Fibroblast of skin of abdomen (primary cell): ENCODE measurements at regions not wholly inside any gene's neighbourhood (a gene's known extent, or its start where the extent isn't known, plus 50 kb on each side); places are given as distances from the start of the nearest gene placed in this dataset.
"Not testable (repeated sequence)": the region's sequence is repeated elsewhere in the genome, so short reads cannot be mapped to it uniquely, and the experiment has no call there.

Source experiments
- DNase-seq: peaks from one replicate; pipeline ENCODE4 v3.0.0-alpha.2; 2013

DNA sequence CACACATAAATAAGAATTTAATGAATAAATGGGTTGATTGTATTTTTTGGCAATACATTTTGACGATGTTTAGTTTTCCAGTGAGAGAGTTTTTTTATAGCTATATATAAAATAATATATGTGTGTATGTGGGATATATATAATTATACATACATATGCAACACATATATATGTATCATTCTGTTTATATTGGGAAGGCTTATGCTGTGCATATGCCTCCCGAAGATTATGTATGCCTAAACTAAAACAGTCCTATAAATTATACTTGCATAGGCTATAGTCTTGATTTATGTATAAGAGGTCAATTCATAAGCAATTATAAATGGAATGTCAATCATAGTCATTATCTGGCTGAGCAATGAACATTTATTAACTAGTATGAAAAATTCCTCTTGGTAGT lies 151.3 kb upstream of the HMHB1 start:
- no peak for DNase-seq

DNA sequence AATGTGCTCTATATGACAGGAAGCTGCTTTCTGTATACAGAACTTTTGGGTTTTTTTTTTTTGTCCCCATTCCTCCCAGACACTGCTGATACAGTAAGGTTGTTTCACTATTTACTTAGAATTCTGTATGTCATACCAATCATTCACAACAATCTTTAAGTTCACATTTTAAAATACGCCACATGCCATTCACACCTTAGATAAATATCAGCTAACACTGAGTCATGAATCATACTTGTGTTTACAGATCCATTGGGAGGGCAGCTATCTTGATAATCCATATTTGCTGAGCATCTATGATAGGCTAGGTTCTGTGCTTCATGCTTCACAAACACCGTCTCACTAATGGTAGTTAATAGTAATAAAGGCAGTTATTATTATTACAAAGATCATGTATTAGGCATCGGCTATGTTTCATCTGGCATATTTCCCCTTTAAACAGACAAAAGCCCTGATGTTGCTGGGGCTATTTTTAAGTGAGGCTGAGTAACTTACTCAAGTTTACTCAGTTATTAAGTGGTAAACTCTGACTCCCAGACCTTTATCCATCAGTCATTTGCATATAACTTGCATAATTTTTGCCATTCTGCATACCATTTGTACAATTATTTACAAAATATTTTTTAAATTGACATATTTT lies 152.2 kb upstream of the HMHB1 start:
- DNase-seq: no peak

DNA sequence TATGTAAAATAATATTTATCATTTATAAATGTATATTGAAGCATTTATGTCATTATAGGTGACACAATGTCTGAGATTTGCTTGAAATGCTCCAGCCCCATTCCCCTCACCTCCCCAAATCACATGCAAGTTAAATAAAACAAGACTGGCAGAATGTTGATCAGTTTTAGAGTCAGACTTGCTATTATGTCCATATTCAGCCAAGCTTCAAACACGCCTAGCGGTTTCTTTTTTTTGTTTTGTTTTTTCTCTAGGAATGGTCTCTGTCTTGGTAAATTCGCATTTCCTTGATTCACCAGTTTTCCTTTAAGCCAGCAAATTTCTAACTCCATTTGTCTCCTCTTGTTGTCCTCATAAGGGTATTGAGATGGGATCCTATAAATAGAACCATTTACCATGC lies 153.0 kb upstream of the HMHB1 start:
- no peak for DNase-seq

DNA sequence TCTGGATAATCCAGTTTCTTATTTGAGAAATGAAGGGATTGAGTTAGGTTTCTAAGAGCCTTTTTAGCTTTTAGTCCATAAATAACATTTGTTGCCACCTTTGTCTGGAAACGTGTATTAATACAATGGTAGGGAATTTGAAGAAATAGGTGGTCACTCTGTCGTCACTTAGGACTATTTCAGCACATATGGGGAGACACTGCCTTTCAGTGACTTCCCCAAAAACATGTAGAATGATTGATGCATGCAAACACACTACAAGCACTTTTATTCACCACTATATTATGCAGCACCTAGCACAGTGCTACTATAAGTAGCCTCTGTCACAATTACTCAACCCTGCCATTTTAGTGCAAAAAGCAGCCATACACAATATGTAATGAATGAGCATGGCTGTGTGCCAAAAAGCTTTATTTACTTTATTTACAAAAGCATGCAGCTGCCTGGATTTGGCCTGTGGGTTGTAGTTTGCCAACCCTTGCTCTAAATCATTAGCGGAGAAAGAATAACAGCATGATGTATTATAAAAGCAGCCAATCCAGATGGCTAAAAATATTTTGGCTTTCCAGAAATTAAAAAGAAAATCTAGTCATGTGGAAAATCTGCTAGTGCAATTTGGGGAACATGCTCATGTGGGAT lies 154.2 kb upstream of the HMHB1 start:
- DNase-seq: peak; percentile 64

DNA sequence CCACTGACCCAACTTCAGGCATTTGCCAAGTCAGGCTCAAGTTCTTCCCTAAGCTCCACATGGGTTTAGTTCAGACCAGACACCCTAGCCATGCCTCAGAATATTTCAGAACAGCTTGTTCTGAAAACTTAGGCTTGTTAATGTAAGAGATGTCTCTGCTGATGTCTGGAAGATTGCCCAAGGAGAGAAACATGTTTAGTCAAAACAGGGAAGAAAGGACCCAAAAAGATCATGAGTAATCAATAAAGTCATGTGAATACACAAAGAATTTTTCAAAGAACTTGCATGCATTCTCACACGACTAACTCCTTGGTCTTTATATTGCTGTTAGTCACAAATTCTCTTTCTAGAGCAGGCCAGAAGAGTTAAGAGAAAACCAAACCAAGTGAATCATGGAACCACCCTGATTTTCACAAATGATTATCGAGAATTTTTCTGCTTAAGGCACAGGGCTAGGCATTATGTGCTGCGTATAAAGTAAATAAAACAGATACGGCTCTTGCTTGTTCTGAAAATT lies 158.1 kb upstream of the HMHB1 start:
- no peak for DNase-seq

DNA sequence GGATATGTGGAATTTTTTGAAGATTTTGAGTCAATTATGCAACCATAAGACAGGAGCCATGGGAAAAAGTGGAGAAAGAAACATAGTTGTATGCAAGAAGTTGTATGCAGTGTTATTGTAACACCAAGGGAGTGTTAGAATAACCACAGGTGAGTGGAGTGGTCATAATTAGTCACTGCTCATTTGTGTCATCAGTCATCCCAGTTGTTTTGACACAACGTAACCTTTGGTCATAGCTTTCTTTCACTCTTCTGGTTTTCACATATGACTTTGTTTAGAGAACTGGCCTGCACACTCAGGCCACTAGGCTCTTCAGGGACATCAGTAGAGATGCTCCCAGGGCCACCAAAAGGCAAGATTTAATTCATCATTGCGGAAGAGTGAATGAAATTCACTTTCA lies 158.7 kb upstream of the HMHB1 start:
- no peak for DNase-seq

DNA sequence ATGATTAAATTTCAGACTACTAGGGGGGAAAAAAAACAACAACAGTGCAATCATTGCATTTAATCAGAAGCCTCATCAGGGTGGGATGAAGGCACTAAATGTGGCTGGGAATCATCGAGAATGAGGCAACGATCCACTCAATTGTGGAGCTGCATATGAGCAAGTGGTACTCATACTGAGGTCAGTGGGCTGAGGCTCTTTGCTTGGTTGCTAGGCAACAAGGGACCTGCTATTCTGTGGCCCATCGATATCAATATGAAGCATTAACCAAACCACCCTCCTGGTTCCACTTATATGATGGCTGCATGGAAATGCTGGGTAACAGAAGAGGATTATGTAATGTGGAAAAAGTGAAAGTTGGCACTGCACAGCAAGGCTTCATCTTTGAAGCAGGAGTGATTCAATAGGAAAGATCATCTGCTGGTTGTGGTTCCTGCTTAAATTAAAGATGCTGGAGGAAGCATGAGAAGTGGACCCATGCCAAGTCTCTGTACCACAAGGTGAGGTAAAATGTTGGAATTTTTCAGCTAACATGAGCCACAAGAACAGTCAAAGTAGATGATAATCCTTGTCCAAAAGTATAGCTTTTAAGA lies 159.8 kb upstream of the HMHB1 start:
- peak; percentile 36 for DNase-seq

DNA sequence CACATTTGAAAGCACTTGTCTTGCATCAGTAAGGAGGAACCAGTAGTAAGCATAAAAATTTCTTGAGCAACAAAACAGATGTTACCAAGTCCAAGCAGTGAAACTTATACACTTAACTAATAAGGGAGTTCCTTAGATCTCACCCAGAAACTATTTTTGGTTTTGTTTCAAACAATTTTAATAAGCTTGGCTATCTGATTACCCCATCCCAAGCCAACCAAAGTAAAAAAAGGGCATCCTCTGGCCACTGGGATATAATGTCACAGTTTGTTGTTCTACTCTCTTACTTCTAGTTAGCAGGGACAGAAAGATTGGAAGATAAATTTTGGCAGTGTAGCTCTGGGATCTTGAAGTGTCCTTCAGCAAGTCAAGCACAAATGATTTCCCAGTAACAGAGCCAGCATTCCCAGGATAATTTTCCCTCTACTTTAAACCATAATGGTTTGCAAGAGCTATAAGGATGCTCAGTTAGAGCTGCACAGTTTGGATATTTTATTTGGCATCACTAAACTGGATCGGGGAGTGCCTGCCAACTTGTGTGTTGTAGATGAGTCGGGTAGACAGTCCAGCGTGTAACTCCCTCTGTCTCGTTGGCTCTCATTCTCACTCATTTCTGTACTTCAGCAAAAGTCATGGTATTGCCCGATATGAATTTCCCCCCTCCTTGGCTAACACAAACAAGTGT lies 161.9 kb upstream of the HMHB1 start:
- no peak for DNase-seq

DNA sequence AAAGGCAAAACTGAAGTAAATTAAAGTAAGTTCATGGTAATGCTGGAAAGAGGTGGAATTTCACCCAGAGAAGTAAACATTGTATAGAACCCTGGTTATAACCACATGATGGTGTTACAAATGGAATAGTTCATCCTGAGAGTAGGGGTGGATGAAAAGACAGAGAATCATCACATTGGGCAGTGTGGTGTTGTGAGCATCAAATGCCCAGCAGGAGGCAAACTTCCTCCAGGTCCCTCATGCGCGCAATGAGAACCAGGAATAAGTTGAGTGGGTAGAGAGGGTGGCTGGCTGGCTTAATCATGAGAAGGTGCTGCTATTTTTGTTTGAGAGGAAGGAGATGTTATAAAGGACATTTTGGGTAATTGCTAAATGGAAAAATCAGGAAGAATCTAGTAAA lies 163.3 kb upstream of the HMHB1 start:
- DNase-seq: no peak

DNA sequence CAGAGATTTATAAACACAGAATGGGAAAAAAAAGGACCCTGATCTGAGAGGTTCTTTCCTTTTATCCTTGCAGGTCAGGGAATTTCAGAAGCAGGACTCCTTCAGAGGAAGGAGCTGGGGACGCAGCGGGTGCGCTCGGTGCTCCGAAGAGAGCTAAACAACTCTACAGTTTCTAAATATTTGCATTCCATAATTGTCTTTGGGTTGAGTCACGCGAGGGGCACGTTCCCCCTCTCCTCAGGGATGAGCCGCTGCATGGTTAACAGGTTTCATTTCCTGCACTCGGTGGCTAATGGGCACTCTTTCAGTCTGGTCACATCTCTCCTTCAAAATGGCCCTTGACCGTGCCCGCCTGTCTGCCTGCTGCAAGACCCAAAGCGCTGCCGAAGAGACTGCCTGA lies 165.0 kb upstream of the HMHB1 start:
- no peak for DNase-seq

DNA sequence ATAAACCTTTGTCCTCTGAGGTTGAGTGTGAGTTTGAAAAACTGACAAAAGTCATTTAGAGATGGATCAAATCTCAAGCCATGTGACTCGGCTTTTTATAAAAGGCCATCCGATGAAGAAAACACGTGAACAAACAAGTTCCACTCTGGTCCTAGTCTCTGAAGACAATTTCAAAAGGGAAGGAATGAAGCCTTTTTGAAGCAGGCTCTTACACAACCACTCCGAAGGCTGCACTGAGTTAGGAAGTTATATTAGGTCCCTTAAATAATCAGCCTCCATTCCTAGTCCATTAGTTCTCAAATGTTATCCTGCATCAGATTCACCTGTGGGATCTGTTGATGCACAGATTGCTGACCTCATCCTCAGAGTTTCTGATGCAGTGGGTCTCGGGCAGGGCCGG lies 166.6 kb upstream of the HMHB1 start:
- DNase-seq: no peak

DNA sequence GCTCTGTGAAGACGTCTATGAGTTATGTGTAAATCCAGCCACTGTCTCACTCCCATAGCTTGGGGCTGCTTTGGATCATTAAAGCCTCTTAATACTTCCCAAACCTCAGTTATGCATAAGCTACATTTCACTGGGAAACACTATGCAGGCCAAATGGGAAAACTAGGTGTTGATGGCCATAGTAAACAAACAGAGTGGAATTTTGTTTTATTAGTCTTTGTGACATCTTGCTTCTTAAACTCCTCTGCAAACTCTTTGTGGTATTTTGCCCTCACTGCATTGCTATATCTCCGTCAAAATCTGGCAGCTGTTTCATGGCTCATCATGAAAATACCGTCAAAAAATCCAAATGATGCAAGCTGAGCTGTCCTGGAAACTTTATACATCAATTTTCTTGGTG lies 167.2 kb upstream of the HMHB1 start:
- DNase-seq: peak; percentile 32

DNA sequence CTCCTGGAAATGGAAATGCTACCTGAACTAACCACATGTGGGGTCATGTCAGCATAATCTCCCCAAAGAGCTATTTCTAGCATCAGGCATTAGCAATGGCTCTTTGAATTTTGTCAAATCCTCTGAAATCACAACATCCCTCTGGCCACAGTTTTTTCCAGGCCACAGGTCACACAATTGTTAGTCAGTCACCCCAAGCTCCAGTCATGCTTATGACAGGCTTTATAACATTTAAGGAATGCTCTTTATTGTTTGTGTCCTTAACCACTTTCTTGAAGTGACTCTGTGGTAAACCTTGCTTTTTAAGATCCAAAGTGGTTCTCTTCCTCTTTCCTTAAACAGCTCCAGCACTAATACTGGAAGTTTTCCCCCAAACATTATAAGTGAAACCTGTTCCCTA lies 169.2 kb upstream of the HMHB1 start:
- DNase-seq: no peak

DNA sequence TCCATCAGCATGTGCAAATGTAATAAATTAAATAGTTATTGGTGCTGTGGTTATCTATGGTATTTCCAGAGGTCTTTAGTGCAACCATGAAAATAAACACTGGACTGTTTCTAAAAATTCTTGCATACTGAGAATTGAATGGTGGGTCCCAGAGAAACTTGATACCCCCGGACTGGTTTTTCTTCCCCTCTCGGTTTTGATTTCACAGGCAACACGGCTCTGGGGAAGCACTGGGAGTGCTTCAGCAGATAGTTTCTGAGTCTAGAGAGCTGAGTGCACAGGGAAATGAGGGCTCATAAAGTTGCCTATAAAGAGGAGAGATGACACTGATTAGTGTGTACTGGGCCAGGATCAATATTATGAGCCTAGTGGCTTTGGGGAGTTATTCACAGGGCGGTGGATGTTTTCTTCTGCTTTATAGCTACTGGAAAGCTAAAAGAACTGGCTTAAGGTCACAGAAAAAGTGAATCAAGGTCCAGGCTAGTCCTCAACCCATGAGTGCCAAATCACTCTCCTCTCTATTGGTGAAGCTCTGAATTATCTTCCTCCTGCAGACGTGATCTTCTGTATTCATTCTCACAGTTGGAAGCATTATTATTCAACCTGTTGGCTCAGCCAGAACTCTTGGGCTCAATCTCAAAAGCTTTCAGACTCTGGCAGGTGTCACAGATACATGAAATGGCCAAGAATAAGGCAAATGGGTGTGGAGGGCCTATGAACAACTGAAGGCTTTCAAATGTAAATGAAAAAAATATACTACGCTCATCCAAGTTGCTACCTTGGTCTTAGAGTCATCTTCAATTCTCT lies 170.2 kb upstream of the HMHB1 start:
- DNase-seq: peak; percentile 57

DNA sequence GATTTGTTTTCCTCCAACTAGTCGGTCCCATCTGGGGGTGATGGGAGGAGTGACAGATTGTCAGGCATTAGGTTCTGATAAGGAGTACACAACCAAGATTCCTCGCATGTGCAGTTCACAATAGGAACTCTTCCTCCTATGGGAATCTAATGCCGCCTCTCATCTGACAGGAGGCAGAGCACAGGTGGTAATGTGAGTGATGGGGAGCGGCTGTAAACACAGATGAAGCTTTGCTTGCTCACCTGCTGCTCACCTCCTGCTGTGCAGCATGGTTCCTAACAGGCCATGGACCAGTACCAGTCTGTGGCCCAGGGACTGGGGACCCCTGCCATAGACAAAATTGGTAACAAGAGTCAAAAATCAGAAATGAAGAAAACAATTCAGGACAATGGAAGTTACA lies 173.3 kb upstream of the HMHB1 start:
- no peak for DNase-seq

DNA sequence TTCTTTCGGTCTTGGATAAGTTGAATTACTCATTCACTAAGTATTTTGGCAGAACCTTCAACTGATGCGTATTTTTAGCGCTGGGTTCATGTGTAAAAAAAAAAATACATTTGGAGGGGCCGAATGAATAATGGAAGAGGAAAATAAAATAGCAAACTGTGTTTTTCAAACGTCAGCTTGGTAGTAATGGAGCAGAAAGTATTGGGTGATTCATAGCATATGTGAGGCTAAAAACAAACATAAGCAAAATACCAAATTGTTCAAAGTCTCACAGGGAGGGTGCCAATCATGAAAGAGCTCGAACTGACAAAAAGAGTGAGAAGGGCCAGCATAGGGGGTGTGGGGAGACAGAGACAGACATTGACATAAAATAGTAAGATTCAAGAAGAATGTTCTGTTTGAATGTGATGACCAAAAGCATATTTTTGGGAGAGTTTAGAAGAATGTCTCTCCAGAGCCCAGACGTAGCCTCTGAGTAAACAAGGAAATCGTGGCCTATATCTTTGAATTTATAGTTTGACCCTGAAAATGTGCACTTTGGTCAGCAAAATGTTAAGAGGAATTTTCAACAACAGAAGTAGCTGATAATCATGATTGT lies 174.9 kb upstream of the HMHB1 start:
- DNase-seq: peak; percentile 79

DNA sequence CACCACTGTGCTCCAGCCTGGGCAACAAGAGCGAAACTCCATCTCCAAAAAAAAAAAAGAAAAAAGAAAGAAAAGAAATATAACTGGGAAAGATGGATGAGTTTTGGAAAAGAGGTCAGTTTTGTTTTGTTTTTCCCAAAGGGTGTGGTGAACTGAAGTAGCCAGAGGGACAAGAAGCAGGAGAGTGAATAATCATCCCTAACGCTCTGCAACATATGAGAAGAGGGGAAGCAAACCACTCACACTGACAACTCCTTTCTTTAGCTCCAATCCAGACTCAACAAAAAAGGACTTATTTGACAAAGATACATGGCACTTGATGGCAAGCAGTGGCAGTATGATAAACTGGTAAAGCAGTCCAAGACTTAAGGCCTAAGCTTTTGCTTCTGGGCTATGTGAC lies 176.1 kb upstream of the HMHB1 start:
- no peak for DNase-seq

DNA sequence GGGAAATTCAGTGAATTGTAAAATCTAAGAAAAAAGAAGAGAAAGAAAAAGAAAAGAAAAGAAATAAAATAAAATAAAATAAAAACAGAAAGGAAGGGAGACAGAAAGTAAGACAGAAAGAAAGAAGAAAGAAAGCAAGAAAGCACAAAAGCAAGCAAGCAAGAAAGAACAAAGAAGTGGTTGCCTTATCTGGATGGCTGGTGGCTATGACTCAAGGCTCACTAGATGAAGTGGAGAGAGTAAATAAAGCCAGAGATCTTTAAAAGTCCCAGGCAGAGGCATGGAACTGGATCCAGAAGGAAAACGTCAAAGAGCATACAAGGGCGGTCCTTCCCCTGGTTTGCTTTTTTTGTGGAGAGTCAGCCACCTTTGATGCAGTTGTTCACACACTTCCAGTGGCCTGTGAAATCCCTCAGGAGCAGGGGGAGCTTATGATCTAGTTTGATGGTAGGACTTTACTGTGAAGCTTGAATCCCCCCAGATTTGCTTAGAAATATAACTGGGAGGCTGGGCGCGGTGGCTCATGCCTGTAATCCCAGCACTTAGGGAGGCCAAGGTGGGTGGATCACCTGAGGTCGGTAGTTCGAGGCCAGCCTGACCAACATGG lies 176.7 kb upstream of the HMHB1 start:
- peak; percentile 27 for DNase-seq

DNA sequence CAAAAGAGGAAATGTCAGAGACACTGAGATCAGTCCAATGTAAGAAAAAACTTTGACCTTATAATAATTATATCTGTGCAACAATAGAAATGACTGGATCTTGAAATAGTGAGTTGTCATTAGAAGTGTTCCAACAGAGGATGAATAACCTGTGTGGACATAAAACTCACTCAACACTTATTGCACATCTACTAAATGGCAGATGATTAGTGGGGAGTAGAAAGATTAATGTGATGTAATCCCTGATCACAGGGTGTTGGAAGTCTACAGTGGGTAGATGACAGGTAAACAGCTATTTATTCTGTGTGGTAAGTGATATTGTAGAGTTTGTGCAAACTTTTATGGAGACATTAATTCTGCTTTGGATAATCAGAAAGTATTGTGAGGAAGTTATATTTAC lies 177.3 kb upstream of the HMHB1 start:
- DNase-seq: no peak

DNA sequence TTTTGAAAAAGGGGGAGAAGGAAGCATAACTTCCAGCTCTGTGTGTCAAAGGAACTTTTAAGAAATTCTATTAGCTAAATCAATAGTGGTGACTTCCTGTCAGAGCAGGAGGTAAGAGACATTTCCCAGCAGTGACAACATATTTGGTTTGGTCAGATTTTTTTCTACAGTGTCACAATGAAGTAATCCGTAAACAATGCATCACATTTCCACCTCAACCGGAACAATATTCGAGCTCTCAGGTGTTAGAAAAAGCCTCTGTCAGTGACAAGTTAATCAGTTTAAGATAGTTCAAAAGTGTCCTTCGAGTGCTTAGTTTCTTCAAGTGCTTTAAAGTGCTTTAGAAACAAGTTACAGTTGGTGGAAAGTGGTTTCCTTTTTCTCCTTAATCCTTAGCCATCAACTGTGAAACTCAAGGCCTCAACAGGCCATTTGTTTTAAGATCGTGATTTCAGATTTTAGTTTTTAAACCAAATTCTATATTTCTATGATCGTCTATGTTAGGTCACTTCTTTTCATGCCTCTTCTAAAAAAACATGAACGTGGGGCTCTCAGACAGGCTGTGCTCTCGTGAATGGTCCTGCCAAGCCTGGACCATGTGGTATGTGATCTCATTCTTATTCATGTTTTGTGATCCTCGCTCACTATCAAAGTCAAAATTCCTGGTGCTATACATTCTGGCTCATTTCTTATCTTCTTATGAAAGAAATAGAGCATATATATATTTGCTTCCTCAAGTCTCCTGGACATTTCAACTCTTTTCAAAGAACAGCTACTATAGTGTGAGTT lies 181.9 kb upstream of the HMHB1 start:
- DNase-seq: peak; percentile 51

DNA sequence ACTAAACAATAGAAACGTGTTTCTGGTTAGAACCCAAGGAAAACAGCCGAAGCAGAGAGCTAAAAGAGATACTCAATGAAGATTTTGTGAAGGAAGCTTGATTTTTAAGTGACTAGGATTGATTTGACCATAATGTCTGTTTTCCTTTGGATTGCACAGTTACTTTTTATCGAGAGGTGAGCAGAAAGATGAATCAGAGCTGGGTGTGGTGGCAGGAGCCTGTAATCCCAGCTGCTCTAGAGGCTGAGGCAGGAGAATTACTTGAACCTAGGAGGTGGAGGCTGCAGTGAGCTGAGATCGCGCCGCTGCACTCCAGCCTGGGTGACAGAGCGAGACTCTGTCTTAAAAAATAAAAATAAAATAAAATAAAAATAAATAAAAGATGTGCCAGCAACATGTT lies 186.9 kb upstream of the HMHB1 start:
- DNase-seq: not testable (repeated sequence)
